ENCODE measurements at regions not wholly inside any gene's neighbourhood (a gene's known extent, or its start where the extent isn't known, plus 50 kb on each side); places are given as distances from the start of the nearest gene placed in this dataset.

GRCh38 chr16:85334718-85335583, 222.7 kb upstream of the CIBAR2 start (continued):
- TF ChIP-seq SALL1 (CRISPR knock-in tag; IDR thresholded peaks at IDR 0.05) (no peak; the same call in 1 of the 2 replicates), MAFG (CRISPR knock-in tag; IDR thresholded peaks at IDR 0.05) (peak; percentile 73; the same call in 1 of the 2 replicates), ZNF569 (CRISPR knock-in tag; IDR thresholded peaks at IDR 0.05; ENCODE audit: borderline replicate concordance) (no peak), SMC3 (IDR thresholded peaks at IDR 0.05; ENCODE audit: low read length) (no peak), NCOR1 (IDR thresholded peaks at IDR 0.05; ENCODE audit: borderline replicate concordance, low read length) (no peak), ZNF737 (CRISPR knock-in tag; IDR thresholded peaks at IDR 0.05; ENCODE audit: borderline replicate concordance) (no peak), TFAP4 (IDR thresholded peaks at IDR 0.05; ENCODE audit: borderline replicate concordance, low read depth) (no peak), ZFP82 (CRISPR knock-in tag; IDR thresholded peaks at IDR 0.05; ENCODE audit: borderline replicate concordance) (no peak), ZBTB20 (CRISPR knock-in tag; IDR thresholded peaks at IDR 0.05; ENCODE audit: borderline replicate concordance, low read depth) (no peak), ZFP1 (CRISPR knock-in tag; IDR thresholded peaks at IDR 0.05) (no peak), ESRRA (CRISPR knock-in tag; IDR thresholded peaks at IDR 0.05; ENCODE audit: low read depth) (no peak), NR1H2 (CRISPR knock-in tag; IDR thresholded peaks at IDR 0.05; ENCODE audit: borderline replicate concordance, low read depth) (no peak), HMG20A (CRISPR knock-in tag; IDR thresholded peaks at IDR 0.05; ENCODE audit: borderline replicate concordance) (no peak), CBFB (CRISPR knock-in tag; IDR thresholded peaks at IDR 0.05) (0 out of 2 replicates have a peak, but pooled peaks have one; percentile 20), PCBP1 (IDR thresholded peaks at IDR 0.05; ENCODE audit: borderline replicate concordance, low read depth, low read length) (no peak), MAFF (IDR thresholded peaks at IDR 0.05; ENCODE audit: low read depth, low read length) (peak; percentile 95), HMG20B (CRISPR knock-in tag; conservative IDR thresholded peaks at IDR 0.05) (no peak), FIP1L1 (IDR thresholded peaks at IDR 0.05; ENCODE audit: borderline replicate concordance, insufficient read depth, low read depth, low read length) (no peak), ZFP36 (IDR thresholded peaks at IDR 0.05; ENCODE audit: borderline replicate concordance, low read depth, low read length, partially characterized antibody) (no peak), ZNF12 (CRISPR knock-in tag; IDR thresholded peaks at IDR 0.05) (no peak), ZNF230 (CRISPR knock-in tag; IDR thresholded peaks at IDR 0.05) (no peak), ZSCAN21 (CRISPR knock-in tag; IDR thresholded peaks at IDR 0.05; ENCODE audit: borderline replicate concordance) (no peak), RERE (CRISPR knock-in tag; IDR thresholded peaks at IDR 0.05; ENCODE audit: low read depth) (no peak), U2AF1 (optimal IDR thresholded peaks at IDR 0.05; ENCODE audit: low read depth, low read length) (no peak), ZNF44 (CRISPR knock-in tag; IDR thresholded peaks at IDR 0.05) (no peak), NFIB (CRISPR knock-in tag; IDR thresholded peaks at IDR 0.05; ENCODE audit: borderline replicate concordance) (no peak)
